GM10248 (cell line): ENCODE measurements at regions not wholly inside any gene's neighbourhood (a gene's known extent, or its start where the extent isn't known, plus 50 kb on each side); places are given as distances from the start of the nearest gene placed in this dataset.
"Not testable (repeated sequence)": the region's sequence is repeated elsewhere in the genome, so short reads cannot be mapped to it uniquely, and the experiment has no call there.

ENCODE experiments used
- CTCF ChIA-PET: fragments of 300-600 bp; sonication (Branson Sonifier 250); formaldehyde crosslinking; extraction: SDS; loops from one replicate; lab custom pipeline; 2021; ENCODE audit warnings: antibody characterized with exemption; lab: Yijun Ruan, JAX
- POLR2A ChIA-PET: fragments of 350-650 bp; sonication (Branson Sonifier 250); formaldehyde crosslinking; extraction: SDS; loops from one replicate; lab custom pipeline; 2020; ENCODE audit warnings: antibody characterized with exemption; lab: Yijun Ruan, JAX
- DNase-seq: peaks from one replicate; pipeline ENCODE4 v3.0.0; 2012; ENCODE audit errors: extremely low spot score
- CTCF ChIP-seq: IDR thresholded peaks from 2 replicates; pipeline ENCODE4 v1.5.1; 2012; ENCODE audit warnings: mild to moderate bottlenecking, low read depth; ENCODE audit errors: extremely low read depth, missing control alignments, control extremely low read depth

GRCh38 chr2:4792126-4792525, 900.1 kb upstream of the SOX11 start:
- POLR2A ChIA-PET: no interaction called here
- CTCF ChIA-PET: no interaction called here

GRCh38 chr2:4803396-4803795, 888.8 kb upstream of the SOX11 start:
- DNase-seq: no peak
- POLR2A ChIA-PET: no interaction called here
- CTCF ChIA-PET: no interaction called here
- TF ChIP-seq CTCF: no peak

More at GRCh38 chr2:4792126-4792525, 900.1 kb upstream of the SOX11 start:
- no peak for TF ChIP-seq CTCF
- DNase-seq: no peak

GRCh38 chr2:4814137-4814536, 878.0 kb upstream of the SOX11 start:
- CTCF ChIA-PET: not testable (repeated sequence)

GRCh38 chr2:4827836-4828235, 864.3 kb upstream of the SOX11 start:
- no peak for DNase-seq
- CTCF ChIA-PET: no interaction called here
- TF ChIP-seq CTCF: no peak
- POLR2A ChIA-PET: no interaction called here

More at GRCh38 chr2:4814137-4814536, 878.0 kb upstream of the SOX11 start:
- POLR2A ChIA-PET, DNase-seq: not testable (repeated sequence)

- no peak for TF ChIP-seq CTCF
- CTCF ChIA-PET: no interaction called here
These were observed 863.4 kb upstream of the SOX11 start for GRCh38 chr2:4828682-4829374.

GRCh38 chr2:4831751-4832150, 860.4 kb upstream of the SOX11 start:
- ChIA-PET CTCF (no interaction called here), POLR2A (no interaction called here)
- DNase-seq: no peak
- no peak for TF ChIP-seq CTCF

More at GRCh38 chr2:4828682-4829374, 863.4 kb upstream of the SOX11 start:
- POLR2A ChIA-PET: no interaction called here
- DNase-seq: no peak

GRCh38 chr2:4832642-4833041, 859.5 kb upstream of the SOX11 start:
- DNase-seq: no peak
- CTCF ChIA-PET: interaction anchor here (1.2 kb wide), 1 partner anchor 8 kb away, joined by 3 read pairs; no protein-coding TSS in a partner anchor
- TF ChIP-seq CTCF: no peak
- POLR2A ChIA-PET: no interaction called here
